ENCODE measurements at regions not wholly inside any gene's neighbourhood (a gene's known extent, or its start where the extent isn't known, plus 50 kb on each side); places are given as distances from the start of the nearest gene placed in this dataset.
A peak's percentile ranks its signal among the peaks of the same experiment; 100 is the strongest.

DNA sequence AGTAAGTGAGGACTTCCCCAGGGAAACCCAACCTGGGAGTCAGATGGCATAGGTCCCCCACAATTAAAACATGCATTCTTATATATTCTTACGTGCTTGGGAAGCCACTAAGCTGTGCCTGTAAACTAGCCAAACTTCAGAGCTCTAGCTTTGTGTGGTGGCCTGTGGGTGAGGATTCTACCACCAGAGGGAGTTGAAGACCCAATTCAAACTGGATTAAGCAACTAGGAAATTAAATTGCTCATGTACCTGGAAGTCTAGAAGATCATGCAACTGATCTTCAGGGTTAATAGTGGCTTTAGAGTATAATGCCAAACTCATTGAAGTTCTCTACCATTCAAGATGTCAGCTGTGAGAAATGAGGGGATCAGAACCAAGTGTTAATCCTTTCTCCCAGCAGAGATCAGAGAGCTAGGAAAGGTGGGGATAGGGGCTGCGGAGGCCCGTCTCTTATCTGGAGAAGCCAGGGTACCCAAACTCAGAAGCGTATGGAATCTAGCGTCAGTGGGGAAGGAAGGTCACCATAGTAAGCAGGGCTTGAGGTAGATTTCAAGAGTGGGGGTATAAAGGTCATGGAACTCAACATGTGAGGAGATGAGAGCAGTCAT, 53.2 kb upstream of the CCDC85A start:
- TF ChIP-seq TAF1 (IDR thresholded peaks at IDR 0.05; ENCODE audit: low read depth) (no peak), RAD21 (IDR thresholded peaks at IDR 0.05; ENCODE audit: low read depth) (peak; percentile 45), EGR1 (IDR thresholded peaks at IDR 0.05) (no peak), EP300 (IDR thresholded peaks at IDR 0.05; ENCODE audit: borderline replicate concordance) (no peak), TEAD4 (IDR thresholded peaks at IDR 0.05) (no peak), FOXM1 (IDR thresholded peaks at IDR 0.05; ENCODE audit: borderline replicate concordance, low read depth) (no peak), NFIC (IDR thresholded peaks at IDR 0.05) (no peak), ZBTB7A (IDR thresholded peaks at IDR 0.05; ENCODE audit: low read depth) (no peak), YY1 (IDR thresholded peaks at IDR 0.05; ENCODE audit: low read depth) (no peak), CEBPB (IDR thresholded peaks at IDR 0.05) (no peak)
- TF ChIP-seq, protein P1, sequence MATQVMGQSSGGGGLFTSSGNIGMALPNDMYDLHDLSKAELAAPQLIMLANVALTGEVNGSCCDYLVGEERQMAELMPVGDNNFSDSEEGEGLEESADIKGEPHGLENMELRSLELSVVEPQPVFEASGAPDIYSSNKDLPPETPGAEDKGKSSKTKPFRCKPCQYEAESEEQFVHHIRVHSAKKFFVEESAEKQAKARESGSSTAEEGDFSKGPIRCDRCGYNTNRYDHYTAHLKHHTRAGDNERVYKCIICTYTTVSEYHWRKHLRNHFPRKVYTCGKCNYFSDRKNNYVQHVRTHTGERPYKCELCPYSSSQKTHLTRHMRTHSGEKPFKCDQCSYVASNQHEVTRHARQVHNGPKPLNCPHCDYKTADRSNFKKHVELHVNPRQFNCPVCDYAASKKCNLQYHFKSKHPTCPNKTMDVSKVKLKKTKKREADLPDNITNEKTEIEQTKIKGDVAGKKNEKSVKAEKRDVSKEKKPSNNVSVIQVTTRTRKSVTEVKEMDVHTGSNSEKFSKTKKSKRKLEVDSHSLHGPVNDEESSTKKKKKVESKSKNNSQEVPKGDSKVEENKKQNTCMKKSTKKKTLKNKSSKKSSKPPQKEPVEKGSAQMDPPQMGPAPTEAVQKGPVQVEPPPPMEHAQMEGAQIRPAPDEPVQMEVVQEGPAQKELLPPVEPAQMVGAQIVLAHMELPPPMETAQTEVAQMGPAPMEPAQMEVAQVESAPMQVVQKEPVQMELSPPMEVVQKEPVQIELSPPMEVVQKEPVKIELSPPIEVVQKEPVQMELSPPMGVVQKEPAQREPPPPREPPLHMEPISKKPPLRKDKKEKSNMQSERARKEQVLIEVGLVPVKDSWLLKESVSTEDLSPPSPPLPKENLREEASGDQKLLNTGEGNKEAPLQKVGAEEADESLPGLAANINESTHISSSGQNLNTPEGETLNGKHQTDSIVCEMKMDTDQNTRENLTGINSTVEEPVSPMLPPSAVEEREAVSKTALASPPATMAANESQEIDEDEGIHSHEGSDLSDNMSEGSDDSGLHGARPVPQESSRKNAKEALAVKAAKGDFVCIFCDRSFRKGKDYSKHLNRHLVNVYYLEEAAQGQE (IDR thresholded peaks at IDR 0.05; ENCODE audit: low read depth), result no peak
- TF ChIP-seq, protein P2, sequence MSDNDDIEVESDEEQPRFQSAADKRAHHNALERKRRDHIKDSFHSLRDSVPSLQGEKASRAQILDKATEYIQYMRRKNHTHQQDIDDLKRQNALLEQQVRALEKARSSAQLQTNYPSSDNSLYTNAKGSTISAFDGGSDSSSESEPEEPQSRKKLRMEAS (IDR thresholded peaks at IDR 0.05), result no peak
- TF ChIP-seq, protein P3, sequence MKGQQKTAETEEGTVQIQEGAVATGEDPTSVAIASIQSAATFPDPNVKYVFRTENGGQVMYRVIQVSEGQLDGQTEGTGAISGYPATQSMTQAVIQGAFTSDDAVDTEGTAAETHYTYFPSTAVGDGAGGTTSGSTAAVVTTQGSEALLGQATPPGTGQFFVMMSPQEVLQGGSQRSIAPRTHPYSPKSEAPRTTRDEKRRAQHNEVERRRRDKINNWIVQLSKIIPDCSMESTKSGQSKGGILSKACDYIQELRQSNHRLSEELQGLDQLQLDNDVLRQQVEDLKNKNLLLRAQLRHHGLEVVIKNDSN (IDR thresholded peaks at IDR 0.05), result no peak
